ENCODE measurements at regions not wholly inside any gene's neighbourhood (a gene's known extent, or its start where the extent isn't known, plus 50 kb on each side); places are given as distances from the start of the nearest gene placed in this dataset.

- DNase-seq = no peak
Observed at GRCh38 chr18:51404620-51405019, 207.1 kb upstream of the MEX3C start.

- DNase-seq = no peak
Observed at GRCh38 chr18:51405683-51406477, 208.4 kb upstream of the MEX3C start.

GRCh38 chr18:51417643-51418483 lies 220.4 kb upstream of the MEX3C start:
- no peak for DNase-seq

- no peak for DNase-seq
Observed at GRCh38 chr18:51425475-51425874, 228.0 kb upstream of the MEX3C start.

GRCh38 chr18:51425889-51426288 lies 228.4 kb upstream of the MEX3C start:
- DNase-seq = no peak

- DNase-seq = no peak
Observed at GRCh38 chr18:51426996-51427395, 229.5 kb upstream of the MEX3C start.

- no peak for DNase-seq
Observed at GRCh38 chr18:51429644-51430043, 232.2 kb upstream of the MEX3C start.

GRCh38 chr18:51430538-51430937 lies 233.1 kb upstream of the MEX3C start:
- no peak for DNase-seq

- no peak for DNase-seq
Observed at GRCh38 chr18:51433296-51433695, 235.8 kb upstream of the MEX3C start.

GRCh38 chr18:51433881-51434280 lies 236.4 kb upstream of the MEX3C start:
- DNase-seq = no peak

- no peak for DNase-seq
Observed at GRCh38 chr18:51437280-51438271, 240.1 kb upstream of the MEX3C start.

GRCh38 chr18:51438797-51439350 lies 241.4 kb upstream of the MEX3C start:
- no peak for DNase-seq

- DNase-seq = no peak
Observed at GRCh38 chr18:51442012-51442411, 244.5 kb upstream of the MEX3C start.

- DNase-seq = no peak
Observed at GRCh38 chr18:51446571-51447210, 249.2 kb upstream of the MEX3C start.

GRCh38 chr18:51447351-51448342 lies 250.2 kb upstream of the MEX3C start:
- no peak for DNase-seq

GRCh38 chr18:51448949-51449348 lies 251.5 kb upstream of the MEX3C start:
- no peak for DNase-seq

- DNase-seq = no peak
Observed at GRCh38 chr18:51453594-51453993, 256.1 kb upstream of the MEX3C start.

- no peak for DNase-seq
Observed at GRCh38 chr18:51458861-51459260, 261.4 kb upstream of the MEX3C start.

GRCh38 chr18:51461956-51462355 lies 264.5 kb upstream of the MEX3C start:
- no peak for DNase-seq

- no peak for DNase-seq
Observed at GRCh38 chr18:51463483-51464136, 266.1 kb upstream of the MEX3C start.

All from activated CD4-positive, alpha-beta T cell treated with anti-CD3 and anti-CD28 coated beads for 4 hours (primary cell).